ENCODE measurements at regions not wholly inside any gene's neighbourhood (a gene's known extent, or its start where the extent isn't known, plus 50 kb on each side); places are given as distances from the start of the nearest gene placed in this dataset.
"Not testable (repeated sequence)": the region's sequence is repeated elsewhere in the genome, so short reads cannot be mapped to it uniquely, and the experiment has no call there.

DNA sequence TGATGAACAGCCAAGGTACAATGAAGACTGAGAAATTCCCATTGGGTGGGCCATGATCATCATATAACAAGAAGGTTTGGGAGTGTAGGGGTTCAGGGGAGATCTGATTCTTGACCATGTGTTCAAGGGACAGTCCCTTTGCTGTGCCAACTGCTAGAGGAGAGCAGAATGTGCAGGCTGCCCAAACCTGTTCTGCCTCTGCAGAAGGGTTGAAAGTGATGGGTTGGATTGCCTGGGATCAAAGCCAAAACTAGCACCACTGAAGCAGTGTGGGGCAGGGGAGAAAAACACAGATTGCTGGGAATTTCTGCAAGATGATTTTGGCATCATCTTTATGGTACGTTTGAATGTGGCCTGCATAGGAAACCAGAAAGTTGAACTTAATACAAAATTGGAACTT is 303.9 kb downstream of the OTUD1 start:
- DNase-seq (ENCODE audit: low spot score), result no peak
- FAIRE-seq, result no peak

DNA sequence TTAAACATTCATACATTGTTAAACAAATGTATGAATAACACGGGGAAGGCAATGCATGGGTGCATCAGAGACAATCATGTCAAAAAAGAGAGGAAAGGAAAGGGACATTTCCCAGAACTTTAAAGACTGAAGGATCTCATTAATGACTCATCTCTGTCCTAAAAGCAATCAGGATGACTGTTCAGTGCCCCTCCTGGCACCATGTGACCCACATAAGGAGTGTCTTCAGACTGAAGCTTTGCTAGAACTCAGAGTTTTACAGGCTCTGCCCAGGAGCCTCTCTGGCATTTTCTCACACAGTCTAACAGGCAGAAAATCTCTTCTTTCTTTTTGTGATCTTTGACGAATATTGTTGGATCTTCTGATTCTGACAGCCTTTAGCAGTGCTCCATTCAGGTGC is 315.3 kb downstream of the OTUD1 start:
- no peak for FAIRE-seq

DNA sequence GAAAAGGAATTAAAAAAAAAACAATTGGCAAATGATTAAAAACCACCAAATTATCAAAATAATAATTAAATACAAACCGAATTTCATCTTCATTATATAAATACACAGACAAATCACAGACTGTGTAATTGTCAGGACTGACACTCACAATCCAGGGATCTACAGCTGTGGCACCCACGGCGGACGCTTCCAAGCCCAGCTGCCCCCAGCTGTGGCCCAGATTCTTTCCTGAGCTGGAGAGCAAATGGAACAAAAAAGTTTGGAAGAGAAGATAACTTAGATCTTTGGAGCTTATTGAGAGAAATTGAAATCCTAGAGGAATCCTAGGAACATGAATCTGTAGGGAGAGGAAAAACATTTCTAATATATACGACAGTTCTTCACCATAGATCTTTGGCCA is 316.1 kb downstream of the OTUD1 start:
- no peak for FAIRE-seq
- no peak for DNase-seq (ENCODE audit: low spot score)

More for the DNA sequence above, 315.3 kb downstream of the OTUD1 start:
- no peak for DNase-seq (ENCODE audit: low spot score)

DNA sequence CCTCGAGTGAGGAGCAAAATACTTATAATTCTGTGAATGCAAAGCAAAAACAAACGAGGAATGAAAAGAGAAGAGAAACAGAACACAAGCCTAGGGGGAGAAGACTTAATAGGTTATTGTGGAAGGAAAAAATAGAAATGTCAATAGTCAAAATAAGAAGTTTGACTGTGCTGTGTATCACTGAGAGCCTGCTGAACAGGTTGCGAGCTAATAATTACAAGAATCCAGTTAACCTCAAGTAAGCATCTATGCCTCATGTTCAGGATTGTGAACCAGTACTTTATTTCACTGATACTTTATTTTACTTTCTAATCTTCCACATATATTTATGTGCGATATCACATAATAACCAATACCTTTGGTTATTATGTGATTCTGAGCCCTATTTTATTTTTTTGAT is 316.7 kb downstream of the OTUD1 start:
- FAIRE-seq, result no peak

DNA sequence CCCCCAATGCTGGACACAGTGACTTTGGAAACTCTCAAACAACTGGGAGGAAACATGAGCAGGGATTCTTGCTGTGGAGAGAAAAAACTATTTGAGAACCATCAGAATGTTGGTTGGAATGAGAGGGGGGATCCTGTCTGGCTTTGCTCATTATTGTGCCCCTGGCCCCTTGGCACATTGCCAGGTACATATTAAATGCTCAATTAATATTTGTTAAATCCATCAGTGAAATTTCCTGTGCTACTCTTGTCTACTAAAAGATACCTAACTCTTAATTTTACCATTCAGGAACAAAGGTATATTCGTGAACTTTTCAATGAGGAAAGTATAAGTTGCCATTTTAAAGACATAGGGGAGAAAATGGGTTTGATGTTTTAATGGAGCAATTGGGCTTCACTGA is 329.4 kb downstream of the OTUD1 start:
- FAIRE-seq (no peak), DNase-seq (ENCODE audit: low spot score) (no peak)

More for the DNA sequence above, 316.7 kb downstream of the OTUD1 start:
- no peak for DNase-seq (ENCODE audit: low spot score)

DNA sequence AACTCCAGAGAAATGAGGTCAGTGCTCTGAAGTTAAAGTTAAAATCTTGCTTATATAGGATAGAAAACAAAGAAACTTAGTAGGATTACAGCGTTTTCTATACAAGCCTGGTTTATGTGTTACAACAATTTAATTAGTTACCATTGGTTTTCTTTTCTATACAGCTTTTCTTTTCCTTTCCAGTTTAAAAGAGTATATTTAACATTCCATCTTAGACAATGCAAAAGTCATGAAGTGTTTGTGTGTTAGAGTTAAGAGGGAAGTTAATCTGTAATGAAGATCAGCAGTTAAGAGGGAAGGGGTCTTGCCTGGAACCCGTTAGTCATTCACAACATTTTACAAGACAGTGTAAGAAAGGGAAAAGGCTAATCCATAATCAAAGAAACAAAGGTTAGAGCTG is 338.3 kb downstream of the OTUD1 start:
- FAIRE-seq (no peak), DNase-seq (ENCODE audit: low spot score) (no peak)

DNA sequence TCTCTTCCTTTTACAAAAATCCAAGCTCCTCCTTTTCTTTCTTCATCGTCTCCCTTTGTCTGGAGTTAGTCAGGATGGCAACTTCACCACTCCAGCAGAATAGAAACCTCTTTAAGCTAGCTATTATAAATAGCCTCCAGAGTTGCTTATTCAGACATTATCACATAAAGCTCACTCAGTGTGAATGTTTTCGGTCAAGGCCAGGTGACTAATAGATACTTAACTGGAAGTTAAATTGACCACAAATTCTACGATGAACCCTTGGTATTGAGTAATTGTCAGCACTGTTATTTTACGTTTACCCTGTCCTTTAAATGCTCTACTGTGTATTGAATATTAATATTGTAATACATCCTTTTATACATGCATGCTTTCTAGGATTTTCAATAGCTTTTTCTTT is 340.4 kb downstream of the OTUD1 start:
- FAIRE-seq (no peak), DNase-seq (ENCODE audit: low spot score) (no peak)

DNA sequence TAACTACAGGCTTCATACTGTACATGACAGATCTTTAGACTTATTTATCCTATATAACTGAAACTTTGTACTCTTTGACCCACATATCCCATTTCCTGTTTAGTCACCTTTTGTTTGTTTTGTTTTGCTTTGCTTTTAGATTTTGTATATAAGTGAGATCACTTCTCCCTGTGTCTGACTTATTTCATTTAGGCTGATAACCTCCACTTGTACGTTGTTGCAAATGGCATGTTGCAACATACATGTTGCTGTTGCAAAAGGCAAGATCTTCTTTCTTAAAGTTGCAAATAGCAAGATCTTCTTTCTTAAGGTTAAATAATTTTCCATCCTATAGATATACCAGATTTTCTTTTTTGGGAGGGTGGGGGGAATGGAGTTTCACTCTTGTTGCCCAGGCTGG is 341.5 kb downstream of the OTUD1 start:
- DNase-seq (ENCODE audit: low spot score) (no peak), FAIRE-seq (no peak)

DNA sequence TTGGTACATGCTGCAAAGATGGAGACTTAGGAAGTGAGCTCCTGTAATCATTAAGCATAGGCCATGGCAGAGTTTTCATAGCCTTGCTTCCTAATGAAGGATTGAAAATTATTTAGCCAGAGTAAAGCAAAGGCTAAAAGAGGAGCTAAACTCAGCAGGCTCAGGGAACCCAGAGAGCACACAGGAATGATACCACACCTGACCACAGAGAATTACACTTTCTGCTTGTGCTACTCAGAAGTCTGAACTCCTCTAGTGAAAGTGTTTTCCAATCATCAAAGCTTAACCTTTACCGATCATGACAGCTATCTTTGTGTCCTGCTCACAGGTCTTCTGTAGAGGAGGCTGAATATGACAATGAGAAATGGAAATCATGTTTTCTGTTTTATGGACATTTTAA is 347.7 kb downstream of the OTUD1 start:
- FAIRE-seq, result no peak
- DNase-seq (ENCODE audit: low spot score), result no peak

DNA sequence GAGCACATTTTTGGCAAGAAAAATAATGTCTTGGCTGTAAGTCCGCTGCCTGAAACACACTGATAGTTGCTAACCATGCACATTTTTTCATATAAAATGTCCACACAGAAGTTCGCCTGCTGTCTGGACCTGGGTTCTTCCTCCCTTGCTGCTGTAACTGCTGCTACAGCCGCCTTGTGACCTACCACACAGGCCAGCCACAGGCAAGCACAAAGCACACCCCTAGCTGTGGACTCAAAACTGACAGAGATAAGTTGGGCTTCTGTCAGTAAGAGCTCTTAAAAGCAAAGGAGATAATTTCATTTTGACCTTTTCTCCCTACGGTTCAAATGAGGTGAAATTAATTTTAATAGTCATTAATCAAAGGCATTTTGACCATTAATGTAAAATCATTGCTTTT is 354.7 kb downstream of the OTUD1 start:
- no peak for DNase-seq (ENCODE audit: low spot score)
- no peak for FAIRE-seq

DNA sequence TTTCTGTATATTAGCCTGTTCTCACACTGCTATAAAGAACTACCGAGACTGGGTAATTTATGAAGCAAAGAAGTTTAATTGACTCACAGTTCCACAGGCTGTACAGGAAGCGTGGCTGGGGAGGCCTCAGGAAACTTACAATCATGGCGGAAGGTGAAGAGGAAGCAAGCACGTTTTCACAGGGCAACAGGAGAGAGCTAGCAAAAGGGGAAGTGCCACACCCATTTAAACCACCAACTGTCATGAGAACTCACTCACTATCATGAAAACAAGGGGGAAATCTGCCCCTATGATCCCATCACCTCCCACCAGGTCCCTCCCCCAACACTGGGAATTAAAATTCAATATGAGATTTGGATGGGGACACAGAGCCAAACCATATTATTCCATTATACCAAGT is 358.6 kb downstream of the OTUD1 start:
- FAIRE-seq; DNase-seq (ENCODE audit: low spot score): not testable (repeated sequence)

DNA sequence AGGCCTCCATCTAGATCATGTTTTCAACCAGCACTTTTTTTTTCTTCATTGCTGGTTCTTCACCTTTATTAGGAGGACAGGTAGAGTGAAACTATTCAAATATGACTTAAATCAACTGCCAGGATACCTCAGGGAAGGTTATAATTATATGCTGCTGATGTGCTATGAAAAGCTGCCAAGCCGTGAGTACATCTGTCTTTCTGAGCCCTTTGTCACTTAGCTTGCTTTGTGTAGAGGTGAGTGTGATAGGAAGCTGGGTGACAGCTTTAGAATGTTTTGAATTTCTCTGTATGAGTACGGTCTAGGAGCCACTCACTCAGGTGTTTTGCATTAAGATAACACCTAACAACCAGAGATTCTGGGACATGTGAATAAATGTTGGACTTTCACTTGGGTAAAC is 365.2 kb downstream of the OTUD1 start:
- DNase-seq (ENCODE audit: low spot score) (no peak), FAIRE-seq (no peak)

DNA sequence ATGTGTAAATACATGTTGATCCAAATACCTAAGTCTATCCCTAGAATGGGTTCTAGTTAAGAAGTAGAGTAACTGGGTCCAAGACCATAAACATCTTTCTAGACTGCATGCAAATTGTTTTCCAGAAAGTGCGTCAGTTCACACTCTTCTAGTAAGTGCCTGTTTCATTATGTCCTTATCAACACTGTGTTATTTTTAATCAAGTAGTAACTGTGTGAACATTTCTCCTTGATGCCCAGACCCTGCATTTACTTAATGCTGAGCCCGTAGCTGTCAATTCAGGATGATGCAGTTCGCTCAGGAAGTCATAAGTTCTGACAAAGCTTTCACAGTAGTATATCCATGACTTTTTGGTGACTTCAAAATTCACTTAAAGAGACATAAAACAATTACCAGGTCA is 374.8 kb downstream of the OTUD1 start:
- DNase-seq (ENCODE audit: low spot score) (no peak), FAIRE-seq (no peak)

DNA sequence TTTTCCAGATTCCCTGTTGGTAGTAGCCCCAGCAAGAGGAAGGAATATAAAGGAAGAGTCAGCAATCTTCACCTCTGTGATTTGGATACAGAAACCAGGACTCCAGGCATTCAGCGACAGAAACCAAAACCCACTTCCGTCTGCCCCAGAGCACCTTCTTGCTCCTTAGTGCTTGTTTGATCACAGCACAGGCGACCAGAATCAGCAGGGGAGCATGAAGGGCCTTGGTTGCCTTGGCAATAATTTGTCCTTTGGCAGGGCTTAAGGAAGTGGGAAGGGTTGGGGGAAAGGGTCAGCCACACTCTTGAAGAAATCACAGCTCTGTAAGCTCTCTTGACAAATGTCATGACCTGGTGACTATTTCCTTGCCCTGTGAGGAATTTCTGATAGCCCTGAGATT is 379.6 kb downstream of the OTUD1 start:
- FAIRE-seq, result no peak
- DNase-seq (ENCODE audit: low spot score), result no peak

DNA sequence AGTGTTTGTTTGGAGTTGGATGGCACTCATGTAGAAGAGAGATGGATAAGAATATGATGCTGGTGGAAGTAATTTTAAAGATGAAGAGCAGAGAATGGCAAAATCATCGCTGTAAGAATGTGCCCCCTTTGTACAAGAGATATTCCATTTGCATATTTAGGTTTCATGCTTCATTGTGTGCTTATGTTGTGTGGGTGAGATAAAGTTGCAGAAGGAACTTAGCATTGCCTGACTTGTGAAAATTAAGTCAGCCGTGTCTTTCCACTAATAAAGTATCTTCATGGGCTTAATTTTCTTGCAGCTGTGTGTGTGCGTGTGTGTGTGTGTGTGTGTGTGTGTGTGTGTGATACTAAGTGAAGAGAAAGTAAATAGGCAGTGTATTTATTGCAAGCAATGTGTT is 381.9 kb downstream of the OTUD1 start:
- FAIRE-seq (no peak), DNase-seq (ENCODE audit: low spot score) (no peak)

DNA sequence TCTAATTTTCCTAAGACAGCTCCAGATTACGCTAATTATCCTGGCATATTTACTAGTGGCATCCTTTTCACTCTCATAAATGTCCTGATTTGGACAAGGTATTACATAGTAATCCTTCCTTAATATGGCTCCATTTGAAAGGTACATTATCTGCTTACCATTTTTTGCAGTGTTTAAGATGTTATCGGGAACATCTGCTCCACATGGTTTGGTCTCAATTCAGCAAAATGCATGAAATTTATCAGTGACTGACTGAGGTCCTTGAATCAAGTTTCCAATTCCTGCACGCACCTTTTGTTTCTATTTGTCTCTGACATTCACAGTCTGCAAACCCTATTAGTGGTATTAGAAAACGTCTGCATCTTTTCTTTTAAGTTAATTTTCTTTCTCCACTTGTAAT is 384.1 kb upstream of the KIAA1217 start:
- DNase-seq (ENCODE audit: low spot score) (no peak), FAIRE-seq (no peak)

DNA sequence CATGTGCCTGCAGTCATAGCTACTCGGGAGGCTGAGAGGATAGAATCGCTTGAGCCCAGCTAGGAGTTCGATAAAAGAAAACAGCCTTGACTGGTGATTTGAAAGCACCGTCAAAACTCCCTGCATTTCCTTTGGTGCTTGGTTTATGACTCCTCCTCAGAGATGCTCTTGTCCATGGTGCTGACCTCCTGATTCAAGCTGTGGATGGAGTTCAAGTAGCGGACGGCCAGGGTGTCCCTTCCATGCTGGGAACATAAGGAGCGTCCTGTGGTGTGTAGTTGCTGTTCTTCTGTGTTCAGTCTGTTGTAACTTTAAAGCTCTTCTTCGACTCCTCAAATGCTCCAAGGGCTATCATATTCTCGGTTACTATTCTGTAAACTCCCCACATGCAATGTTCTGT is 382.5 kb upstream of the KIAA1217 start:
- FAIRE-seq (no peak), DNase-seq (ENCODE audit: low spot score) (peak; percentile 49)

DNA sequence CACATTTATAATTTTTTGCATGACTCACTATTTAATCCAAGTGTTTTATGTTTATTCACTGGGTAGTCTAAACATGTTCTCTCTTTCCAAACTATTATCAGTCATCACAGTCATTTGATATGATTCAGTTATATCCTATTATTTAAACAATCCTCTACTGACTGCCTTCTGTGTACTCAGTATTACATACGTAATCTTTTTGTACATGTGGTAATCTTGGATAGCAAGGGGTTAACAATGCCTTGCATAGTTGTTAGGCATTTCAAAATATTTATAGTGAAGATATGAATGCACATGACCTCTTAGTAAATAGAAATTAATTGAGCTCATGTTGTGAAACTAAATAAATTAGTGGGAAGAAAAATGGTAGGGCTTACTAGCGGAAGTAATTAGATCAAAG is 379.4 kb upstream of the KIAA1217 start:
- no peak for FAIRE-seq

DNA sequence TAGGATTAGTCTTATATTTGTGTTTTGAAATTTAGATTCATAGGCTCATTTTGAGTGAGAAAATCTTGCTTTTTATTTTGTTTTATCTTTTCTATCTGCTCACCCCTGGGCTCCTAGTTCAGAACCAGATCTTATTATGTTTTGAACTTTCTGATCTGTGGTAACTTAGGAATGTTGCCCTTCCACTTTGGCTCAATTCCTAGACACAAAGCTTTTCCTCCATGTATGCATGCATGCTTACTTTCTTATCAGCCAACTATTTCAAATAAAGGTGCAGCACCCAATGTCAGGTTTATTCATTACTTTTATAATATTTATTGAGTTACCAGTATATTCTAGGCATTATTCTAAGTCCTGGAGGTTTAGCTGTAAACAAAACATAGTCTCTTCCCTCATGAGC is 374.8 kb upstream of the KIAA1217 start:
- no peak for FAIRE-seq

More for the DNA sequence above, 379.4 kb upstream of the KIAA1217 start:
- no peak for DNase-seq (ENCODE audit: low spot score)

DNA sequence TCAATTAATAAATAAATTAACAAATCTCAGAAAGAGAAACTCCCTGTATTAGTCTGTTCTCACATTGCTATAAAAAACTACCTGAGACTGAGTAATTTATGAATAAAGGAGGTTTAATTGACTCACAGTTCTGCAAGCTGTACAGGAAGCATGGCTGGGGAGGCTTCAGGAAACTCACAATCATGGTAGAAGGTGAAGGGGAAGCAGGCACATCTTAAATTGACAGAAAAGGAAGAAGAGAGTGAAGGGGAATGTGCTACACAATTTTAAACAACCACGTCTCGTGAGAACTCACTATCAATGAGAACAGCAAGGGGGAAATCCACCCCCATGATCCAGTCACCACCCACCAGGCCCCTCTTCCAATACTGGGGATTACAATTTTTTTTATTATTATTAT is 358.3 kb upstream of the KIAA1217 start:
- DNase-seq (ENCODE audit: low spot score) (no peak), FAIRE-seq (no peak)

More for the DNA sequence above, 374.8 kb upstream of the KIAA1217 start:
- no peak for DNase-seq (ENCODE audit: low spot score)

DNA sequence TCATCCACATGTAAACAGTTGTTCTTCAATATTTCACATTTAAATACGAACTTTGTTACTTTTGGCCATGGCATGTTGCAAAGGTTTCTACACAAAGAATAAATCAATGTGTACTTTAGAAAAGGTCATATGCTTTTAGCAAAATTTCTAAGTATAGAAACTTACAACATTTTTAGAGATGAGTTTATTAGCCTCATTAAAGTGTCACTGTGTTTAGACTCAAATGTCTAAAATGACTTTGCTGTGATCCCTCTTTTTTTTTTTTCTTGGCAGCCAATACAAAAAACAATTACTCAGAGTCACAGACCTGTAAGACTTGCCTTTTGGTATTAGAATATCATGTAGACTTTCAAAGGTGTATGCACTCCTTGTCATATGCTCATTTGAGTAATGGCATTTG is 349.3 kb upstream of the KIAA1217 start:
- FAIRE-seq (no peak), DNase-seq (ENCODE audit: low spot score) (no peak)

DNA sequence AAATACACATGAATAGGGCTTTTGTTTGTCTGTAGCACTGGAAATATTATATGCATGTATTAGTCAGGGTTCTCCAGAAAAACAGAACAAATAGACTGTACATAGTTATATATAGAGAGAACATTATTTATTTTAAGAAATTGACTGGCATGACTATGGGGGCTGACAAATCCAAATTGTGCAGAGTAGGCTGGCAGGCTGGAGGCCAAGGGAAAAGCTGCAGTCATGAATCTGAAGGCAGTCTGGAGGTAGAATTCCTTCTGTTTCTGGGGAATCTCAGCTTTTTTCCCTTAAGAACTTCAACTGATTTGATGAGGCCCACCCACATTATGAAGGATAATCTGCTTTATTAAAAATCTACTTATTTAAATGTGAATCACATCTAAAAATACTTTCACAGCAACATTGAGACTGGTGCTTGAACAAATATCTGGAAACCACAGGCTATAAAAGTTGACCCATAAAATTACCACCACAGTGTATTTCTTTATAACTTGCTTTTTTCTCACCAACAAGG is 344.2 kb upstream of the KIAA1217 start:
- DNase-seq (ENCODE audit: low spot score) (no peak), FAIRE-seq (no peak)

DNA sequence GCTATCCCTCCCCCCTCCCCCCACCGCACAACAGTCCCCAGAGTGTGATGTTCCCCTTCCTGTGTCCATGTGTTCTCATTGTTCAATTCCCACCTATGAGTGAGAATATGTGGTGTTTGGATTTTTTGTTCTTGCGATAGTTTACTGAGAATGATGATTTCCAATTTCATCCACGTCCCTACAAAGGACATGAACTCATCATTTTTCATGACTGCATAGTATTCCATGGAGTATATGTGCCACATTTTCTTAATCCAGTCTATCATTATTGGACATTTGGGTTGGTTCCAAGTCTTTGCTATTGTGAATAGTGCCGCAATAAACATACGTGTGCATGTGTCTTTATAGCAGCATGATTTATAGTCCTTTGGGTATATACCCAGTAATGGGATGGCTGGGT is 342.0 kb upstream of the KIAA1217 start:
- FAIRE-seq; DNase-seq (ENCODE audit: low spot score): not testable (repeated sequence)

DNA sequence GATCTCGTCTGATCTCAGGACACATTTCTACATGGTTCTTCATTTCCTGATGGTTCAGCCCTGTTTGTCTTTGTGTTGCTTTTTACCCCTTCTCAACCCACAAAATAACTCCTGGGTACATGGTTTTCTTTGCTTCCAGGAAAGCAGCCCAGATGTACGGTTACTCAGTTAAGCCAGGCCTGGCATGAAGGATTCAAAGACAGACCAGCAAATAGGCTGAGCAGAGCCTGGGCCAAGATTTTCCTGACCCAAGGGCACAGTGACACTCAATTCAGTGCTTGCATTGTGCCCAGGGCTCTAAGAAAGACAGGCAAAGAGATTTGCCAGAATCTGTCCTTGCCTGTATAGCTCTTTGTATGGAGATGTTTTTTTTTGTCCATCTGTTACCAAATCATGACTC is 340.8 kb upstream of the KIAA1217 start:
- DNase-seq (ENCODE audit: low spot score) (no peak), FAIRE-seq (no peak)

All from urothelium cell line (cell line).